ENCODE measurements at regions not wholly inside any gene's neighbourhood (a gene's known extent, or its start where the extent isn't known, plus 50 kb on each side); places are given as distances from the start of the nearest gene placed in this dataset.

DNA sequence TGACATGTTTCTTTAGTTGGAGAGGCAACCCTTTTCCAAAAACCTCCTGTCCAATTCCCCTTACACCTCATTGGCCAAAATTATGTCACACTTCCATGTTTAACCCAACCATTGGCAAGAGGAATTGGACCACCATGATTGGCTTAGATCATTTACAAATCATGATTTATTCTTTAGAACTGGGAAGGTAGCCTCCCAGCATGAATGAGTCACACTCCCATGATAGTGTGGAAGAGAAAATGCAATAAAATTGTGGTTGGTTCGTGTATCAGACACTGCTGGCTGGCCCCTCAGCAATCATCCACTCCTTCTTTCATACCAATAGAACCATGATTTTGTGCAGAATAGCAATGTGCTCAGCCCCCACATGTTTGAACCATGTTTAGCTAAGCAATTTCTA is 156.6 kb upstream of the ACVR2A start:
- Histone ChIP-seq H3K36me3 (ENCODE audit: insufficient read depth, low read length) (no peaks in the 10 kb centered on the region), H3K9me3 (ENCODE audit: control insufficient read depth, insufficient read depth, low read length) (peaks cover 6% of the 10 kb centered on the region), H3K9ac (ENCODE audit: low read depth, low read length) (no peak overlapping the region), H3K4me1 (ENCODE audit: insufficient read depth, low read length) (no peaks in the 10 kb centered on the region)

DNA sequence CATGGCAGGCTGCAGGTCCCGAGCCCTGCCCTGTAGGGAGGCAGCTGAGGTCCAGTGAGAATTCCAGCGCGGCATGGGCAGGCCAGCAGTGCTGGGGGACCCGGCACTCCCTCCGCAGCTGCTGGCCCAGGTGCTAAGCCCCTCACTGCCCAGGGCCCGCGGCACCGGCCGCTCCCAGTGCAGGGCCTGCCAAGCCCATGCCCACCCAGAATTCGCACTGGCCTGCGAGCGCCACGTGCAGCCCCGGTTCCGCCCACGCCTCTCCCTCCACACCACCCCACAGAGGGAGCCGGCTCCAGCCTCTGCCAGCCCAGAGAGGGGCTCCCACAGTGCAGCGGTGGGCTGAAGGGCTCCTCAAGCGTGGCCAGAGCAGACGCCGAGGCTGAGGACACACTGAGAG is 158.5 kb upstream of the ACVR2A start:
- no peaks in the 10 kb centered on the region for H3K36me3 ChIP-seq (ENCODE audit: insufficient read depth, low read length)
- H3K4me1 ChIP-seq (ENCODE audit: insufficient read depth, low read length): no peaks in the 10 kb centered on the region
- peaks cover 6% of the 10 kb centered on the region for H3K9me3 ChIP-seq (ENCODE audit: control insufficient read depth, insufficient read depth, low read length)
- H3K9ac ChIP-seq (ENCODE audit: low read depth, low read length): no peak overlapping the region

- Histone ChIP-seq H3K9ac (ENCODE audit: low read depth, low read length) (no peak overlapping the region), H3K9me3 (ENCODE audit: control insufficient read depth, insufficient read depth, low read length) (peaks cover 6% of the 10 kb centered on the region), H3K36me3 (ENCODE audit: insufficient read depth, low read length) (no peaks in the 10 kb centered on the region), H3K4me1 (ENCODE audit: insufficient read depth, low read length) (no peaks in the 10 kb centered on the region)
Observed at GRCh38 chr2:147684903-147685302, 159.9 kb upstream of the ACVR2A start.

DNA sequence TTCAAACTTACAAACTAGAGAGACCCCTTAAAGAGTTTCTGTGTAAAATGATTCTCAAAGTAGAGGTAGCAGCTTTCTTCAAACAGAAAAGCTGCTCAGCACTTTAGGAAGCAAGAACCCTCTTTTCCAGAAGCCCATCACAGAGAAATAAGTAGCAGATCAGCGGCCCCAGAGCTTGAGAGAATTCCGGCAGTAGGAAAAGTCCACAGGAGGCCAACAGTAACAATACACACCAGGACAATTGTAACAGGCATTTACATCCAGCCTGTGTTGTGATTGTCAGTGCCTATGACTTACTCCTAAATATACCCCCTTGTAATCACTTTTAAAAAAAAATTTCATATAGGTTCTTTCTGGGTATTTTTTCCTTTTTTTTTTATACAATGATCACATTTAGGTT is 161.4 kb upstream of the ACVR2A start:
- Histone ChIP-seq H3K36me3 (ENCODE audit: insufficient read depth, low read length) (no peaks in the 10 kb centered on the region), H3K4me1 (ENCODE audit: insufficient read depth, low read length) (no peaks in the 10 kb centered on the region), H3K9ac (ENCODE audit: low read depth, low read length) (no peak overlapping the region), H3K9me3 (ENCODE audit: control insufficient read depth, insufficient read depth, low read length) (peaks cover 6% of the 10 kb centered on the region)

GRCh38 chr2:147681093-147681492 is 163.7 kb upstream of the ACVR2A start:
- H3K9ac ChIP-seq (ENCODE audit: low read depth, low read length): no peak overlapping the region
- H3K4me1 ChIP-seq (ENCODE audit: insufficient read depth, low read length): no peaks in the 10 kb centered on the region
- H3K9me3 ChIP-seq (ENCODE audit: control insufficient read depth, insufficient read depth, low read length): no peaks in the 10 kb centered on the region
- no peaks in the 10 kb centered on the region for H3K36me3 ChIP-seq (ENCODE audit: insufficient read depth, low read length)

DNA sequence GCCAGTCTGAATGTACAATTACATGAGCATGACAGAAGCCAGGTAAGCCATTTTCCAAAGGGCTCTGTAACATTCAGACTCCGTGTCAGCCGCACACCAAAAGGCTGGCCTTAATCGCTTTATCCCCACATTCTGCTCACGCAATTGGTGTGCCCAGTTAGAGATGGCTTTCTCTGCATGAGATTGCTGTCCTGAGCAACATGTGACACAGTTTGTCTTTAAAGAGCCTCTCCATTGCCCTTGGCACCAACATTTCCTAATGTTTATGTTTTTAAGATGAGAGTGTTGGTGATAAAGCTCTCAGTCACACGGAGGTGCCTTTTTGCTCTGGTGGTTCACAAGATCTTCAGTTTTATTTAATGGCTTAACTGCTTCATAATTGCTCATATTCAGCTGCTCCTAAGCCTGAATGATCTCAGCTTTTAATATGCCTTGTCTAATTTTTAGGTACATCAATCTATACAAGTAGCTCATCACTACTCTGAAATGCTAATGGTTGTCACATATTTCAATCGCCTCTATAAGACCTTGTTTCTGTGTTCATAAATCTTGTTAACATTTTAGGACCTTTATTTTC is 164.8 kb upstream of the ACVR2A start:
- Histone ChIP-seq H3K9ac (ENCODE audit: low read depth, low read length) (no peak overlapping the region), H3K4me1 (ENCODE audit: insufficient read depth, low read length) (no peaks in the 10 kb centered on the region), H3K9me3 (ENCODE audit: control insufficient read depth, insufficient read depth, low read length) (no peaks in the 10 kb centered on the region), H3K36me3 (ENCODE audit: insufficient read depth, low read length) (no peaks in the 10 kb centered on the region)

- Histone ChIP-seq H3K9me3 (ENCODE audit: control insufficient read depth, insufficient read depth, low read length) (no peaks in the 10 kb centered on the region), H3K36me3 (ENCODE audit: insufficient read depth, low read length) (no peaks in the 10 kb centered on the region), H3K9ac (ENCODE audit: low read depth, low read length) (no peak overlapping the region), H3K4me1 (ENCODE audit: insufficient read depth, low read length) (no peaks in the 10 kb centered on the region)
Observed at GRCh38 chr2:147679191-147679954, 165.5 kb upstream of the ACVR2A start.

DNA sequence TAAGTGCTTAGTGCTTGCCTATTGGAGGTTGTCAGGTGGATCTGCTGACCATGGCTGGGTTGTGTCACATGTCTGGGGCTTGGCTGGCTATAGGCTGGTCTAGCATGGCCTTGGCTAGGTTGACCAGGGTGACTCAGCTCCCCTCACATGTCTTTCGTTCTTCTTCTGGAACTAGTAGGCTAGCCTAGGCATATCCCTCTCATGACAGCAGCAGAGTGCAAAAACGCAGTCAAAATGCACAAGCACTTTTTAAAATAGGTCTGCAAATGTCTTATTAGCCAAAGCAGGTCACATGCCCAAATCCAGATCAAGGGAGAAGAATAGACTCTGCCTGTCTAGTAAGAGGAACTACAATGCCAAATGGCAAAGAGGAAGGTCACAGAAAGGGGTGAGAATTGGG is 179.7 kb upstream of the ACVR2A start:
- Histone ChIP-seq H3K9ac (ENCODE audit: low read depth, low read length) (no peak overlapping the region), H3K9me3 (ENCODE audit: control insufficient read depth, insufficient read depth, low read length) (no peaks in the 10 kb centered on the region), H3K4me1 (ENCODE audit: insufficient read depth, low read length) (no peaks in the 10 kb centered on the region), H3K36me3 (ENCODE audit: insufficient read depth, low read length) (no peaks in the 10 kb centered on the region)

- H3K4me1 ChIP-seq (ENCODE audit: insufficient read depth, low read length): no peaks in the 10 kb centered on the region
- H3K9ac ChIP-seq (ENCODE audit: low read depth, low read length): no peak overlapping the region
- no peaks in the 10 kb centered on the region for H3K9me3 ChIP-seq (ENCODE audit: control insufficient read depth, insufficient read depth, low read length)
- no peaks in the 10 kb centered on the region for H3K36me3 ChIP-seq (ENCODE audit: insufficient read depth, low read length)
Observed at GRCh38 chr2:147663962-147664361, 180.9 kb upstream of the ACVR2A start.

DNA sequence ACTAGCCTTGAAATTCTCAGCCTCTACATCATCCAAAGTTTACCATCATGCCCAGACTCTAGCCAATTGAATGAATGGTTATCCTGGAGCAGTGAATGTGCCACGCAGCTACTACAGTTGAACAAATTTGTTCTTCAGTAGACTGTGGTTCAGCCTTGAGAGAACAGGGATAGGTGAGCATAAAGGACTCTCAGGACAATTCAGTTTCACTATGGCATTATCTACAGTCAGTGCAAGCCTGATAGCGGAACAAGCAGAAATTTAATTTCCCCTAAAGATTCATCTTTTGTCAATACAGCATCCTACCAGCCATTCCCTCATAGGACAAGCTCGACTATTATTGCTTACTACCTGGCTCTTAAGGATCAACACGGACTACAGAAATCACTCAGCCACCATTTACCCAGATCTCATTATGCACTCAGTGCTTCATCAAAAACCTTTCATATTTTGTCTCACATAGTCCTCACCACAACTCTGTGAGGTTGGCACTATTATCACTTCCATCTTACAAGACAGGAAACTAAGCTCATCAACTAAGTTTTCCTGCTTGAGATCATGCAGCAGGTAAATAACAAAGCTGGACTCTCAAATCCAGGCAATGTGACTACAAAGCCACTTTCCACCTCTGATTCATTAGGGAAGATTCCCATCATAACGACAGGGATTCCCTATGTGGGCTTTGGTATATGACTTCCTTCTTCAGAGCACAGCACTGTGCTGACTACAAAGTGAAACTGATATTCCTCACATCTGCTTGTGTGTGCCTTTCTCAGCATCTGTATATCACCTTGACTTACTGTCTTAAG is 181.5 kb upstream of the ACVR2A start:
- no peak overlapping the region for H3K9ac ChIP-seq (ENCODE audit: low read depth, low read length)
- no peaks in the 10 kb centered on the region for H3K4me1 ChIP-seq (ENCODE audit: insufficient read depth, low read length)
- H3K9me3 ChIP-seq (ENCODE audit: control insufficient read depth, insufficient read depth, low read length): no peaks in the 10 kb centered on the region
- no peaks in the 10 kb centered on the region for H3K36me3 ChIP-seq (ENCODE audit: insufficient read depth, low read length)

GRCh38 chr2:147662221-147662620 is 182.6 kb upstream of the ACVR2A start:
- H3K4me1 ChIP-seq (ENCODE audit: insufficient read depth, low read length): no peaks in the 10 kb centered on the region
- H3K9me3 ChIP-seq (ENCODE audit: control insufficient read depth, insufficient read depth, low read length): no peaks in the 10 kb centered on the region
- no peaks in the 10 kb centered on the region for H3K36me3 ChIP-seq (ENCODE audit: insufficient read depth, low read length)
- no peak overlapping the region for H3K9ac ChIP-seq (ENCODE audit: low read depth, low read length)

- Histone ChIP-seq H3K4me1 (ENCODE audit: insufficient read depth, low read length) (no peaks in the 10 kb centered on the region), H3K9ac (ENCODE audit: low read depth, low read length) (no peak overlapping the region), H3K9me3 (ENCODE audit: control insufficient read depth, insufficient read depth, low read length) (no peaks in the 10 kb centered on the region), H3K36me3 (ENCODE audit: insufficient read depth, low read length) (no peaks in the 10 kb centered on the region)
Observed at GRCh38 chr2:147660680-147661079, 184.1 kb upstream of the ACVR2A start.

DNA sequence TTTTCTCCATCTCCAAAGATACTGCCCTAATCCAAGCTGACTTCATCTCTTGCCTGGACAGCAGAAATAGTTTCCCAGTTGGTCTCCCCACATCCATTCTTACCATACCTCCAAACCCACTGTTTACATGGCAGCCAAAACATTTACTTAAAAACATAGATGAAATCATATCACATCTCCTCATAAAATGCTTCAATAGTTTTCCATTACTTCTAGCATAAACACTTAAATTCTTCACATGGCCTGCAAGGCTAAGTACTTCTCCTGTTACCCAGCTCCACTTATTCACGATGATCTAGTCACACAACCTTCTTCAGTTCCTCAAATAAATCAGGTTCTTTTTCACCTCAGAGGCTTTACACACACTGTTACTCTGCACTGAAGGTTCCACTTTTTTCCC is 185.8 kb upstream of the ACVR2A start:
- H3K9me3 ChIP-seq (ENCODE audit: control insufficient read depth, insufficient read depth, low read length): no peaks in the 10 kb centered on the region
- no peaks in the 10 kb centered on the region for H3K4me1 ChIP-seq (ENCODE audit: insufficient read depth, low read length)
- no peaks in the 10 kb centered on the region for H3K36me3 ChIP-seq (ENCODE audit: insufficient read depth, low read length)
- no peak overlapping the region for H3K9ac ChIP-seq (ENCODE audit: low read depth, low read length)

DNA sequence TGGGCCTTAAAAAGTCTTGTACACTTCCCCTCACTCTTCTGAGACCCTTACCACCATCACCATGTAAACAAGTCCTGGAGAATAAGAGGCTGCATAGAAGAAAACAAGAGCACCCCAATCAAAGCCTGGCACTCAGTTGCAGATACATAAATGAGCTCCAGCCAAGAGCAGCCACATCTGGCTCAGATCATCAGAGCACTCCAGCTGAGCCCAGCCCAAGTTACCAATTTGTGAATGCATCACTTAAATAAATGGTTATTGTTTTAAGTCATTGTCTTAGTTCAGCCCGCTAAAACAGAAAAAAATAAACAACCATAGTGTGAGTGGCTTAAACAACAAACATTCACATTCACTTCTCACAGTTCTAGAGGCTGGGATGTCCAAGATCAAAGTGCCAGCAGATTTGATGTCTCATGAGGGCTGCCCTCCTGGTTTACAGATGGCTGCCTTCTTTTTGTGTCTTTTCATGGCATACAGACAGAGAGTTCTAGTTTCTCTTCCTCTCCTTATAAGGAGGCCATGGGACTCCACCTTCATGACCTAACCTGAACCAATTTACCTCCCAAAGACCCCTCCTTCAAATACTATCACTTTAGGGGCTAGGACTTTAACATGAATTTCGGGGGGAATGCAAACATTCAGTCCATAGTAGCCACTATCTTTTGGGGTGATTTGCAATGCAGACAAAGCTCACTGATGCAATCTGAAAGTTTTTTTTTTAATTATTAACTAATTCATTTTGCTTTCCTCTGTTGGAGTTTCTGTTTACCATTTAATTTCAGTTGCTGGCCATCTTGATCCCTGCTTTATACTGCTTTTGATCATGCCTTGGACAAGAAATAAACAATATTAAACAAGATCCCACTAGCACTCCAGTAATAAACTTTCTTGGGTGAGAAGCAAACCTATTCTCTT is 187.5 kb upstream of the ACVR2A start:
- Histone ChIP-seq H3K4me1 (ENCODE audit: insufficient read depth, low read length) (no peaks in the 10 kb centered on the region), H3K36me3 (ENCODE audit: insufficient read depth, low read length) (no peaks in the 10 kb centered on the region), H3K9ac (ENCODE audit: low read depth, low read length) (no peak overlapping the region), H3K9me3 (ENCODE audit: control insufficient read depth, insufficient read depth, low read length) (no peaks in the 10 kb centered on the region)
